DMS 273 treated with DMSO at 0.1 percent for 48 hours (cell line): ENCODE measurements at regions not wholly inside any gene's neighbourhood (a gene's known extent, or its start where the extent isn't known, plus 50 kb on each side); places are given as distances from the start of the nearest gene placed in this dataset.

Experiments
- DNase-seq: peaks from one replicate; lab custom pipeline; 2025; lab: John Stamatoyannopoulos, UW

- no peak for DNase-seq
Measured at GRCh38 chr3:78153973-78154372, 1114.1 kb downstream of the ROBO2 start.

DNA sequence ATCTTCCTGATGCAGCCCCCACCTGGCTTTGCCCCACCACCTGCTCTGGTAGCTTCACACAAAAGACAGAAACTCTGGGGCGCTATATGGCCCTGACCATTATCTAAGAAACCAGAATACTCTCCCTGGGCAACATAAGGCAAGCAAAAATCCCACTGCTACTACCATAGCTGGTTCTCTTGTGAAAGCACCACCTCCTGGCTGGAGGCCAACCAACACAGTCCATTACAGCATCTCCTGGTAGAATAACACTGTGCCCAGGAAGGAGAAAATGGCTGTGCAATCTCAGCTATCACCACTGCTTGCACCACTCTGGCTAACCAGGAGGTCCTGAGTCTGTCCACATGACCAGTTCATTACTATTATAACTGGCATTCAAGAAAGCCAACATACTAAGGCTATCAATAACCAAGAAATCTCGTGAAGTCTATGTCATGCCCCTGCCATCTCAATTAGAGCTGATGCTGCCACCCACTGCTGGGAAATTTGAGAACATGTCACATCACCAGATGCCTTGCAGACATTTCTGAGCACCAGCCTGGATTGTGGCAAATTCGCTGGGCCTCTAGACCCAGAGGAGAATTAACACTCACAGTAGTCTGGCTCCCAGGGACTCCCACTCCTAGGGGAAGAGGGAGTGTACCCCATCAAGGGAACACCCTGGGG is 1114.8 kb downstream of the ROBO2 start:
- no peak for DNase-seq

- DNase-seq: no peak
Measured at GRCh38 chr3:78161736-78162135, 1121.8 kb downstream of the ROBO2 start.

DNA sequence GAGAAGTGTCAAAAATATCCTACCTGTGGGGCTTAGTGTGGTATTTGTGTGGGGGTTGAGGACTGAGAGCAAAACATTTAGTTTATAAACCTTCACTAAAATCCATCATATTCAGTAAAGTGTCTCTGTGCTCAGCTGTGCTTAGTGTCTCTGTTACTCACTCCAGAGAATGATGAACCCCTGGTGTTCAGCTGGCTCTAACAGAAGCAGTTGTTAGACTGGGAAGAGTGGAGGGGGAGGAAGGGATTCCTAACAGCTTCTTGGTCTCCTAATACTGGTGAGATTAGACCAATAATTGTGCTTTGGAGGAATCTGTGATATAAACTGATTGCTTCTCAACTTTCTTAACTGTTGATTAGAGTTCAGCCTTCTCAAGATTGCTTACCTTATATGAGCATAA is 1123.5 kb downstream of the ROBO2 start:
- DNase-seq: no peak

DNA sequence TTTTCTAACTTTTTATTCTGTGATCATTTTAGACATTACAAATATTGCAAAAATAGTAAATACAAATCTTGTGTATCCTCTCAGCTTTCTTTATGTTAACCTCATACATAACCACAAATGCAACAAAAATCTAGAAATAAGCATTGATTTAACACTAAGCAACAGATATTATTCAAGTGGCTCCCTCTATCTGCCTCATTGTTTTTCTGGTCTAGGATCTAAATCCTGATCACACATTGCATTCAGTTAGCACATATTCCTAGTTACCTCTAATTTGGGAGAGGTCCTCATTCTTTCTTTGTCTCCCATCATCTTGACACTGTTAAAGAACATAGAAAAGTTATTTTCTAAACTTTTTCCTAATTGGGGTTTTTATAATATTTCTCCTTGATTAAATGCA is 1126.0 kb downstream of the ROBO2 start:
- DNase-seq: no peak

DNA sequence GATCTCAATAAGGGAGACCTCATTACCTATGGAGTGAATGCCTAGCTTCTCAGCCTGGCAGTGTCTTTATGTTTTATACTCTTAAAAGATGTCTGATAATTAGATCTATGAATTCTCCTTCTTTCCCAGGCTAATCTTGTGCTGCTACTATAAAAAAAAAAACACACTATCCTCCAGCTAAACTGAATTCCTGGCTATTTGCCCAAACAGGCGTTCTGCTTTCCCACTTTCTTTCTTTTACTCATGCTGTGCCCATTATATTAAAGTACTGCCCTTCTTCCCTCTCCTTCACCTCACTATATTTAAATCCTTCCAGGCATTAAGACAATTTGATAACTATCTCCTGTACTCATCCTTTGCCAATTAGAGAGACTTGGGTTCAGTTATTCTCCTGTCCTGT is 1134.9 kb downstream of the ROBO2 start:
- DNase-seq: no peak

GRCh38 chr3:78176869-78177268 is 1137.0 kb downstream of the ROBO2 start:
- no peak for DNase-seq

DNA sequence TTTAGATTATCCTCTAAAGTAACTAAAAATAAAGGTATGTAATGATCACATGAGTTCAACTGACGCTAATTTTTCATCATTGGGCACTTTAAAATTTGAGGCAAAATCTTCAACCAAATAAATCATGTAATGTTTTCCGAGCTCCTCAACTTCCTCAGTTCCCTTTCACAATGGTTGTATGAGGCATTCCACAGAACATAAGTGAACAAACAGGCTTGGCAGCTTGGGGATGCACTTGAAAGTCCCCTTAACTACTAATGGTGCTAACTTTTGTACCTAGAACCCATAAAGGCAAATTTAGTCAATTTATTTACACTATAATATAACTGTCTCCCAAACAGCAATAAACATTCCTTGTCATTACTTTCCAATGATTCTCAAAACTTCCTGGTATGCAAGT is 1137.9 kb downstream of the ROBO2 start:
- no peak for DNase-seq

- no peak for DNase-seq
Measured at GRCh38 chr3:78178209-78178608, 1138.3 kb downstream of the ROBO2 start.

DNA sequence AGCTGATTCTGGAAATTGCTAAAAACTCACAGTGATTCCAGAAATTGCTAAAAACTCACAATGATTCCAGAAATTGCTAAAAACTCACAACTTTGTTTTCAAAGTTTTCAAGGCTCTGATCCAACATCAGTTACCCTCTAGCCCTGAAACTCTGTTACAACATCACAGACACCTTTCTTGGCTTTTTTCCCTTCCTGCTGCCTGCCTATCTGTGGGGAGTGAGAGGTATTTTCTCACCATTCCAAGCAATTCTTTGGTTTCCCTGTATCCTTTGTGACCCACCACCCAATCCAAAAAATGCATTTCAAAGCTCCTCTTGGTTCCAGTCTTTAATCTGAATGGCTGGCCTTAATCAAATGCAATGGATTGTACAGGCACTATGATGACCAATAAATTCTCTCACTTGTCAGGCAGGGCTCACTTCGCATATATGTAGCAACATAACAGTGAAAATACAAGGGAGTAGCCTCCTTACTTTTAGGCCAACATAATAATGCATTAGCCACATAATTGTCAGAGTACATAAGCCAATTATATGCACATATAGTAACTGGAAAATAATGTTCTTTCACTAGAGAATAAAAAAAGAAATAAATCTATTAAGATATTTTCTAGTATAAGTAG is 1139.0 kb downstream of the ROBO2 start:
- DNase-seq: no peak

- DNase-seq: no peak
Measured at GRCh38 chr3:78183906-78184599, 1144.2 kb downstream of the ROBO2 start.

GRCh38 chr3:78186404-78186803 is 1146.5 kb downstream of the ROBO2 start:
- no peak for DNase-seq

DNA sequence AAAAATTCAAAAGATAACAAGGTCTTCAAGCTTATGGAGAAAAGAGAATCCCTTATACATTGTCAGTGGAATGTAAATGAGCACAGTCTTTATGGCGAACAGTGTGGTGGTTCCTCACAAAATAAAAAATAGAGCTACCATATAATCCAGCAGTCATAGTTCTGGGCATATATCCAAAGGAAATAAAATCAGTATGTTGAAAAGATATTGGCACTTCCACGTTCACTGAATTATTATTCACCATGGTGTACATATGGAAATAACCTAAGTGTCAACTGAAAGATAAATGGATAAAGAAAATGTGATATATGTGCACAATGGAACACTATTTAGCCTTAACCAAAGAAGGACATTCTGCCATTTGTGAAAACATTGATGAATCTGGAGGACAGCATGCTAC is 1161.2 kb downstream of the ROBO2 start:
- no peak for DNase-seq

DNA sequence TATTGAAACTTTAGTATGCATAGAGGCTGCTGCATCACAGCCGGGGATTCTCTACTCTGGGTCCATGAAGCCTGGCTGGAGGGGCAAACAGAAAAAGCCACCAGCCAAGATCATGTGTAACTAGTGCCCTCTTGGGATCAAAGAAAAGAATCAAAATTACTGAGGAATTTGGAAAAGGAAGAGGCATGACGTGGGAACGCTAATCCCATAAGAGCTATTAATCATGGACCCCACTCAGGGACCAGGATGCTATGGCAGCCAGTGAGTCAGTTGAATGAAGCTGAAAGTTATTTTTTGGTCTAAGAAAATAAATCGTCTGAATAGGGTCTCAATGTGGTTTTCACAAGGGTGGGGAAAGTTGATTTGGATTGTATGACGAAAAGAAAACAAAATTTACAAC is 1165.1 kb downstream of the ROBO2 start:
- peak; percentile 10 for DNase-seq

GRCh38 chr3:78221300-78221699 is 1181.4 kb downstream of the ROBO2 start:
- DNase-seq: no peak

DNA sequence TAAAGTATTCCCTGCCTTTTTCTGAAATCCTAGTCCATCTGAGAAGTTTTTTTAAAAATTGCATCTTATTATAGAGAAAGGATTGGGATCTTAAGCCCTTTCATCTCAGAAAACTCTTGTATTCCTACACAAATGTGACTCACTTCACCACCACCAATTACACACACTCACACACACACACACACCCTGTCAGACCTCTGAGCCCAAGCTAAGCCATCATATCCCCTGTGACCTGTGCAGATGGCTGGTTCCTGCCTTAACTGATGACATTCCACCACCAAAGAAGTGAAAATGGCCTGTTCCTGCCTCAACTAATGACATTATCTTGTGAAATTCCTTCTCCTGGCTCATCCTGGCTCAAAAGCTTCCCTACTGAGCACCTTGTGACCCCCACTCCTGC is 1181.9 kb downstream of the ROBO2 start:
- DNase-seq: no peak

- no peak for DNase-seq
Measured at GRCh38 chr3:78235841-78236240, 1195.9 kb downstream of the ROBO2 start.

GRCh38 chr3:78238811-78239210 is 1198.9 kb downstream of the ROBO2 start:
- no peak for DNase-seq

GRCh38 chr3:78242724-78243123 is 1202.8 kb downstream of the ROBO2 start:
- no peak for DNase-seq

GRCh38 chr3:78244136-78244535 is 1204.2 kb downstream of the ROBO2 start:
- no peak for DNase-seq

DNA sequence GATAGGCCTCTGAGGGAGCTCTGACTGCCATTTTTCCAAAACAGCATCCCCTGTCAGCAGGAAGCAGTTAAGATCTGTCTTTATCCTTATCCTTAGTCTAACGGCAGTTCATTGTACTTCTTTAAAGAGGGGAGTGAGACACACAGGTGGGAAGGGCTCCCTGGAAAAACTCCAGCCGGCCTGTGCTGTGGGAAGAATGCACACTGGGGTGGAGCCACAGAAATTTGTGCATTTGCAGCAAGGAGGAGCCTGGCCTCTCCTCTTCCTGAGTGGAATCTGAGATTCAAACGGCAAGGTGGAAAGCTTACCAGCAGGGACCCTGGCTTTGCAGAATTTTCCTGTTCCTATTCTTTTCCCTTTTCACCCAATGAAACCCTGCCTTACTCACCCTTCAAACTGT is 1209.4 kb downstream of the ROBO2 start:
- DNase-seq: no peak

- no peak for DNase-seq
Measured at GRCh38 chr3:78253860-78254259, 1214.0 kb downstream of the ROBO2 start.

DNA sequence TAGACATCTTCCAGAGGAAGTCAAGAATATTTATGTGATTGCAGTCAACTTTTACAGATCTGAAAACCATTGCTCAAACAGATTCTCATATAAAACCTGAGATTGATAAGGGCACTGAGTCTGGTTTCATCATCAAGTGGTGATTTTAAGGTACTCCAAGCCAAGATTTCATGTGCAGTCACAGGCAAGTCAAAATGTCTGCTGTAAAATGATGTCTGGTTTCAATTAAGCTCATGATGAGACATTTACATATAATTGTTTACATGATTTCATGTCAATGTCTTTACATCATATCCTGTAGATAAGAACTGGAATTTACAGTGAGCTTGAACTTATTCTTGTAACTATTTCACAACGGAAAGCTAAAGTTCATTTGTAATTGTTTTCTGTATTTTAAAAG is 1215.5 kb downstream of the ROBO2 start:
- DNase-seq: no peak

- no peak for DNase-seq
Measured at GRCh38 chr3:78256123-78256522, 1216.2 kb downstream of the ROBO2 start.
